Fibroblast of villous mesenchyme (primary cell): ENCODE measurements at regions not wholly inside any gene's neighbourhood (a gene's known extent, or its start where the extent isn't known, plus 50 kb on each side); places are given as distances from the start of the nearest gene placed in this dataset.
"Not testable (repeated sequence)": the region's sequence is repeated elsewhere in the genome, so short reads cannot be mapped to it uniquely, and the experiment has no call there.

Source experiments
- DNase-seq: peaks from one replicate; pipeline ENCODE4 v3.0.0-alpha.2; 2010; ENCODE audit warnings: low read depth
- H3K4me3 ChIP-seq: 2 replicates; pipeline ENCODE4 v1.5.1; 2011; ENCODE audit warnings: low read depth, mild to moderate bottlenecking, low read length
- TF ChIP-seq, protein P1 (sequence below): IDR thresholded peaks from 2 replicates; pipeline ENCODE4 v1.5.1; 2012; ENCODE audit warnings: low read depth, mild to moderate bottlenecking, low read length; ENCODE audit not compliant: insufficient read depth

DNA sequence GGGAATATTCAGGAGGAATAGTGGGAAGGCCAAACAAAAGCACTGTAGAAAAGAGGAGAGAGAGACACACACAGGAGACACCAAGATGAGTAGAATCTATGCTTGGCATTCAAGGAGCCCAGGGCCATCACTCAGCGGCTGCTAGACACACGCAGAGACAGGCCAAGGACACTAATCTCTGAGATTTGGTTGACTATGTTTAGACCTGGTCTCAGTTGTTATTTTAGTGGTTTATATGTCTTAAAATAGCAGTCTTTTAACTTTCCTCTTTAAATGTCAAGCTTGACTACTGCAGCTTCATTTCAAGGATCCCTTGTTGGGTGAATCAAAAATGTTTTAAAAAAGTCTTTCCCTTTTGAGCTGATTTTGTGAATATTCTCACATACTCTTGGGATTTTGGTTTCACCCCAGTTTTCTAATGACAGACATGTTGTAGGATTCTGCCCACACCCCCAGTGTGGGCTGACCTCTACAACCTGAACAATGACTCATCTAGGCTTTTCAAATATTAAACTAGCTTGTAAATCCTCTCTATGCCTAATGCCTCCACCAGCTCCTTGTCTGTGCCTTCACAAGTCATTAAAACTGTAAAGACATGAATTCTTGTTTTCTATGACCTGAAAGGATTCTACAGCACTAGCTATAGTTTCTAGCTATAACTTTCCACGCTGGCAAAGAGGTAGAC lies 142.7 kb upstream of the EXOC2 start:
- peak; percentile 49 for DNase-seq
- TF ChIP-seq, protein P1, sequence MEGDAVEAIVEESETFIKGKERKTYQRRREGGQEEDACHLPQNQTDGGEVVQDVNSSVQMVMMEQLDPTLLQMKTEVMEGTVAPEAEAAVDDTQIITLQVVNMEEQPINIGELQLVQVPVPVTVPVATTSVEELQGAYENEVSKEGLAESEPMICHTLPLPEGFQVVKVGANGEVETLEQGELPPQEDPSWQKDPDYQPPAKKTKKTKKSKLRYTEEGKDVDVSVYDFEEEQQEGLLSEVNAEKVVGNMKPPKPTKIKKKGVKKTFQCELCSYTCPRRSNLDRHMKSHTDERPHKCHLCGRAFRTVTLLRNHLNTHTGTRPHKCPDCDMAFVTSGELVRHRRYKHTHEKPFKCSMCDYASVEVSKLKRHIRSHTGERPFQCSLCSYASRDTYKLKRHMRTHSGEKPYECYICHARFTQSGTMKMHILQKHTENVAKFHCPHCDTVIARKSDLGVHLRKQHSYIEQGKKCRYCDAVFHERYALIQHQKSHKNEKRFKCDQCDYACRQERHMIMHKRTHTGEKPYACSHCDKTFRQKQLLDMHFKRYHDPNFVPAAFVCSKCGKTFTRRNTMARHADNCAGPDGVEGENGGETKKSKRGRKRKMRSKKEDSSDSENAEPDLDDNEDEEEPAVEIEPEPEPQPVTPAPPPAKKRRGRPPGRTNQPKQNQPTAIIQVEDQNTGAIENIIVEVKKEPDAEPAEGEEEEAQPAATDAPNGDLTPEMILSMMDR, result no peak
- H3K4me3 ChIP-seq, result no peak overlapping the region

DNA sequence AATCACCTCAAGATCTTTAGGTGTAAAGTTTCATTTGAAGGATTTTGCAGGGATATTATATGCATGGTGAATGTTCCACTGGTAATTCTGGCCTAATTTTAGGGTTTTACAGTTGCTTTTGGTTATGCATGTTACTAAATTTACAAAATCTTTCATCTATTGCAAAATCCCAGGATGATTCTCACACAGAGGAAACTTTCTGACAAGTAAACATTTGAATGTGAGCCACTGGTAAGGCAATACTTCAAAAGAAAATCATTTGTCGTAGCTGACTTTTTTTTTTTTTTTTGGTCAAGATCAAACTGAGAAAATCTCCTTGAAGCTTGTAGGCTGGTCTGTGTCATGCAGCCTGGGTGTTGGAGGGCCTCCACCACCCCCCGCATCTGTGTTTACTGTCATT lies 141.9 kb upstream of the EXOC2 start:
- TF ChIP-seq, protein P1, result no peak
- DNase-seq, result peak; percentile 46
- no peak overlapping the region for H3K4me3 ChIP-seq

DNA sequence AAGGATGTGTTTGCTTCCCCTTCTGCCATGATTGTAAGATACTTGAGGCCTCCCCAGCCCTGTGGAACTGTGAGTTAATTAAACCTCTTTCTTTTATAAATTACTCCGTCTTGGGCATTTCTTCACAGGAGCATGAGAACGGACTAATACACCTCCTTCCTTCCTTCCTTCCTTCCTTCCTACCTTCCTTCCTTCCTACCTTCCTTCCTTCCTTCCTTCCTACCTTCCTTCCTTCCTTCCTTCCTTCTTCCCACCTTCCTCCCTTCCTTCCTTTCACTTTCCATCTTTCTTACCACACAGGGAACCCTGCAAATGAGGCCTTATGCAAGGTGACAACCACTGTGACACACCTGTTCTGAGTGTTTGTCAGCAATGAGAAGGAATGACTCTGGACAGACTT lies 141.3 kb upstream of the EXOC2 start:
- DNase-seq, result no peak
- no peak overlapping the region for H3K4me3 ChIP-seq
- TF ChIP-seq, protein P1, result no peak

DNA sequence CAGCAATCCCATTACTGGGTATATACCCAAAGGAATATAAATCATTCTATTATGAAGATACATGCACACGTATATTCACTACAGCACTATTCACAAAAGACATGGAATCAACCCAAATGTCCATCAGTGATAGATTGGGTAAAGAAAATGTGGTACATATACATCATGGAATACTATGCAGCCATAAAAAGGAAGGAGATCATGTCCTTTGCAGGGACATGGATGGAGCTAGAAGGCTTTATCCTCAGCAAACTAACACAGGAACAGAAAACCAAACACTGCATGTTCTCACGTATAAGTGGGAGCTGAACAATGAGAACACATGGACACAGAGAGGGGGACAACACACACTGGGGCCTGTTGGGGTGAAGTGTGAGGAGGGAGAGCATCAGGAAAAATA lies 139.9 kb upstream of the EXOC2 start:
- DNase-seq, H3K4me3 ChIP-seq: not testable (repeated sequence)

DNA sequence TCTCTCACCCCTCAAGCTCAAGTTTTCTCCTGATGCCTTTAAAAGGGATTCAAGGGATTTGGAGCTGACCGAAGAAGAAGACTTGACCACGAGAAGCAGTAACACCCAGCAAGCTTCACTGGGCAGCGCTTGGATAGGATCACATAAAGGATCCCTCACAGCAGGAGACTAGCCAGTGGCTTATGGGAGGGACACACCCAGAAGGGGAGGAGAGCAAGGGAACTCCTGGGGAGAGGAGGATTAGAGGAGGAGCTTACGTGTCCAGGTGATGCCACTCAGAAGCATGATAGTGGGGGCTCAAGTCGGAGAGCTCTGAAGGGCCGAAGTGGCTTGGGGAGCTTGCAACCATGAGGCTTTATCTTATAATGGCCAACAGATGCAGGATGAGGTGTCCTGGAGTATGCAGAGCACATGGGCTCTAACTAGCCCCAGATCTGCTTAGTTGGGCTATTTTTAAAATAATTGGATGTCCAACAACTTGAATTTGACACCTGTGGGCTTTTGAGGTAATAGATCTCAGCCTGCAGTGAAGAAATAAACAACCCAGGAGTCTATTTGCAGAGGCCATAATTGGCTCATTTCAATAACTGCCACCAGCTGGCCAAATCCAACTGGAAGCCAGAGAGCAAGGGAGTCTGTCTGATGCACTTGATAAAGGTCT lies 137.9 kb upstream of the EXOC2 start:
- DNase-seq, result no peak
- H3K4me3 ChIP-seq, result no peak overlapping the region
- TF ChIP-seq, protein P1, result no peak

DNA sequence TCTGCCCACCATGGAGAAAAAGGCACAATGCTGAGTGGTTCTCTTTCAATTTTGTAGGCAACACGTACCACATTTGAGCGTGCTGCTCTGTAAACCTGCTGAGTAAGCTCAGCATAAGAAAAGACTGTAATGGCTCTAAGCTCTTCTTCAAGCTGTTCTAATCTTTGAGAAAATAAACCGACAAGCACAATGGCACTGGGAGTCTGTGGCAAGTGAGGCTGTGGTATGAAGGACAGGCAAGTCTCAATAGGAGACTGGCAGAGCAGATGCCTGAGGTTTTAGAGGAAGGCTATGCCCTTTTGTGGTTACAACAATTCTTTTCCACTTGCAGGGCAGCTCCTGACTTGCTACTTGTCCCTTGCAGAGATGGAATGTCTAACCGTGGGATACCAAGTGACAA lies 136.7 kb upstream of the EXOC2 start:
- TF ChIP-seq, protein P1, result no peak
- no peak overlapping the region for H3K4me3 ChIP-seq
- no peak for DNase-seq

DNA sequence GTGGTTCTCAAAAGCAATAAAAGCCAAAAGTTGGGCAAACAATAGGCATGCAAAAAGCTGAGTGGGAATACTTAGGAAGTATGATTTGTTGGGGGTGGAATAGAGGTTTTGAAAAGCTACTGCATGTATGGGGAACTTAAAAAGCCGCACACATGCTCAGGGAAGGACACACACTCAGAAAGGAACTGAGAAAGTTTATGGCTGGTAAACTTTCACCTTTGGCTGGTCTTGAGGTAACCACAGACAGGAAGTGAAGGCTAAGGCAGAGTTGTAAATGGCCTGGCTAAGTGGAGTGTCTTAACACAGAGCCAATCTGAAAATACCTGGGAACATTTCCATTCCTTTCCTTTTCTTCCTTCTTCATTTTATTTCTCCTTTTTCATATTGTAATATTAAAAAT lies 134.5 kb upstream of the EXOC2 start:
- no peak for DNase-seq
- no peak overlapping the region for H3K4me3 ChIP-seq
- TF ChIP-seq, protein P1, result no peak
